Loucy (cell line): ENCODE measurements at regions not wholly inside any gene's neighbourhood (a gene's known extent, or its start where the extent isn't known, plus 50 kb on each side); places are given as distances from the start of the nearest gene placed in this dataset.
A peak's percentile ranks its signal among the peaks of the same experiment; 100 is the strongest.

Source experiments
- CTCF ChIP-seq: fragments of 200-600 bp; sonication (generic); conservative IDR thresholded peaks from 2 replicates; pipeline ENCODE4 v1.5.1; 2014; ENCODE audit warnings: mild to moderate bottlenecking, antibody characterized with exemption, low read length
- EZH2phosphoT487 ChIP-seq: fragments of 200-600 bp; IDR thresholded peaks from 2 replicates; pipeline ENCODE4 v1.6.1; 2018; ENCODE audit warnings: antibody characterized with exemption, mild to moderate bottlenecking, moderate library complexity, borderline replicate concordance

GRCh38 chr3:25910997-25911396 lies 121.1 kb downstream of the OXSM start:
- TF ChIP-seq CTCF (peak; percentile 87), EZH2phosphoT487 (no peak)
